GM10248 (cell line): ENCODE measurements at regions not wholly inside any gene's neighbourhood (a gene's known extent, or its start where the extent isn't known, plus 50 kb on each side); places are given as distances from the start of the nearest gene placed in this dataset.

Experiments
- CTCF ChIA-PET: fragments of 300-600 bp; sonication (Branson Sonifier 250); formaldehyde crosslinking; extraction: SDS; loops from one replicate; lab custom pipeline; 2021; ENCODE audit warnings: antibody characterized with exemption; lab: Yijun Ruan, JAX
- POLR2A ChIA-PET: fragments of 350-650 bp; sonication (Branson Sonifier 250); formaldehyde crosslinking; extraction: SDS; loops from one replicate; lab custom pipeline; 2020; ENCODE audit warnings: antibody characterized with exemption; lab: Yijun Ruan, JAX
- DNase-seq: peaks from one replicate; pipeline ENCODE4 v3.0.0; 2012; ENCODE audit errors: extremely low spot score
- CTCF ChIP-seq: IDR thresholded peaks from 2 replicates; pipeline ENCODE4 v1.5.1; 2012; ENCODE audit warnings: mild to moderate bottlenecking, low read depth; ENCODE audit errors: extremely low read depth, missing control alignments, control extremely low read depth

GRCh38 chr12:17110316-17110715 lies 504.4 kb upstream of the LMO3 start:
- POLR2A ChIA-PET = no interaction called here
- no peak for DNase-seq
- CTCF ChIA-PET = no interaction called here
- TF ChIP-seq CTCF = no peak

- ChIA-PET CTCF (no interaction called here), POLR2A (no interaction called here)
- TF ChIP-seq CTCF = no peak
- no peak for DNase-seq
These were observed 503.0 kb upstream of the LMO3 start for GRCh38 chr12:17108877-17109541.

- ChIA-PET POLR2A (no interaction called here), CTCF (no interaction called here)
- no peak for TF ChIP-seq CTCF
- no peak for DNase-seq
These were observed 498.8 kb upstream of the LMO3 start for GRCh38 chr12:17104801-17105200.

- DNase-seq = no peak
- POLR2A ChIA-PET = no interaction called here
- CTCF ChIA-PET = no interaction called here
- TF ChIP-seq CTCF = no peak
These were observed 491.7 kb upstream of the LMO3 start for GRCh38 chr12:17097674-17098073.

- no peak for DNase-seq
- POLR2A ChIA-PET = no interaction called here
- TF ChIP-seq CTCF = no peak
- CTCF ChIA-PET = no interaction called here
These were observed 478.9 kb upstream of the LMO3 start for GRCh38 chr12:17084831-17085230.

- ChIA-PET POLR2A (no interaction called here), CTCF (no interaction called here)
- DNase-seq = no peak
- no peak for TF ChIP-seq CTCF
These were observed 473.4 kb upstream of the LMO3 start for GRCh38 chr12:17079251-17079909.

GRCh38 chr12:17077594-17077993 lies 471.6 kb upstream of the LMO3 start:
- no peak for TF ChIP-seq CTCF
- ChIA-PET CTCF (no interaction called here), POLR2A (no interaction called here)
- no peak for DNase-seq
